ENCODE measurements at regions not wholly inside any gene's neighbourhood (a gene's known extent, or its start where the extent isn't known, plus 50 kb on each side); places are given as distances from the start of the nearest gene placed in this dataset.

DNA sequence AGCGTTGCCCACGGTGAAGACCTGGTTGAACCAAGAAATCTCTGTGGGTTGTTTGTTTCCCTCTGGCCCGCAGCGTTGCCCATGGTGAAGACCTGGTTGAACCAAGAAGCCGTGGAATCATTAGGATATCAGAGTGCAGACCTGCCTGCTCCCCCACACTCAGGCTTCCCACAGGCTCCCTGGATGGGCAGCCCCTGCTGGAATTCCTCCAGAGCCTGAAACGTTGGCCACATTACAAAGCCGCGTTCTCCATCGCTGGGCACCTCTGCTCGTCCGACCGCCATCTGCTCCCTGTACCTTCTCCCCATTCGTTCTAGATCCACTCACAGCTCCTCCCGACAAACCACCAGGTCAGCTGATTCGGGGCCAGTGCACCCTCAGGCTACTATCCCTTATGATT, 266.9 kb upstream of the SHH start:
- Histone ChIP-seq H3K4me3 (no peak overlapping the region), H3K27ac (no peak overlapping the region), H3K9me3 (no peaks in the 10 kb centered on the region), H3K4me2 (no peak overlapping the region), H3K4me1 (no peaks in the 10 kb centered on the region)
- no peak for FAIRE-seq
- 75% methylated on average over 12 of the region's 15 CpGs for WGBS (ENCODE audit: missing lambda C conversion rate)
- CTCF ChIA-PET = no interaction called here
- TF ChIP-seq, protein P1, sequence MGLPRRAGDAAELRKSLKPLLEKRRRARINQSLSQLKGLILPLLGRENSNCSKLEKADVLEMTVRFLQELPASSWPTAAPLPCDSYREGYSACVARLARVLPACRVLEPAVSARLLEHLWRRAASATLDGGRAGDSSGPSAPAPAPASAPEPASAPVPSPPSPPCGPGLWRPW (IDR thresholded peaks at IDR 0.05) = no peak
- TF ChIP-seq POLR2AphosphoS2 (conservative IDR thresholded peaks at IDR 0.05; ENCODE audit: low read length) = no peak
- TF ChIP-seq CBX2 (IDR thresholded peaks at IDR 0.05; ENCODE audit: borderline replicate concordance, low read depth) = no peak
- no peak for TF ChIP-seq KDM1A (IDR thresholded peaks at IDR 0.05; ENCODE audit: low read depth)
- no peak for TF ChIP-seq PHF8 (IDR thresholded peaks at IDR 0.05; ENCODE audit: borderline replicate concordance, low read depth)
- TF ChIP-seq HDAC2 (IDR thresholded peaks at IDR 0.05) = no peak
- TF ChIP-seq JUNB (IDR thresholded peaks at IDR 0.05) = no peak
- TF ChIP-seq, protein P2, sequence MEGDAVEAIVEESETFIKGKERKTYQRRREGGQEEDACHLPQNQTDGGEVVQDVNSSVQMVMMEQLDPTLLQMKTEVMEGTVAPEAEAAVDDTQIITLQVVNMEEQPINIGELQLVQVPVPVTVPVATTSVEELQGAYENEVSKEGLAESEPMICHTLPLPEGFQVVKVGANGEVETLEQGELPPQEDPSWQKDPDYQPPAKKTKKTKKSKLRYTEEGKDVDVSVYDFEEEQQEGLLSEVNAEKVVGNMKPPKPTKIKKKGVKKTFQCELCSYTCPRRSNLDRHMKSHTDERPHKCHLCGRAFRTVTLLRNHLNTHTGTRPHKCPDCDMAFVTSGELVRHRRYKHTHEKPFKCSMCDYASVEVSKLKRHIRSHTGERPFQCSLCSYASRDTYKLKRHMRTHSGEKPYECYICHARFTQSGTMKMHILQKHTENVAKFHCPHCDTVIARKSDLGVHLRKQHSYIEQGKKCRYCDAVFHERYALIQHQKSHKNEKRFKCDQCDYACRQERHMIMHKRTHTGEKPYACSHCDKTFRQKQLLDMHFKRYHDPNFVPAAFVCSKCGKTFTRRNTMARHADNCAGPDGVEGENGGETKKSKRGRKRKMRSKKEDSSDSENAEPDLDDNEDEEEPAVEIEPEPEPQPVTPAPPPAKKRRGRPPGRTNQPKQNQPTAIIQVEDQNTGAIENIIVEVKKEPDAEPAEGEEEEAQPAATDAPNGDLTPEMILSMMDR (IDR thresholded peaks at IDR 0.05) = no peak
- TF ChIP-seq FOSL2 (IDR thresholded peaks at IDR 0.05) = no peak
- TF ChIP-seq FOSL2 (CRISPR knock-in tag; IDR thresholded peaks at IDR 0.05) = no peak
- no peak for TF ChIP-seq RARB (CRISPR knock-in tag; IDR thresholded peaks at IDR 0.05)
- no peak for TF ChIP-seq POLR2A (IDR thresholded peaks at IDR 0.05; ENCODE audit: low read length)
- TF ChIP-seq EHF (CRISPR knock-in tag; IDR thresholded peaks at IDR 0.05) = no peak
- TF ChIP-seq NFE2L2 (conservative IDR thresholded peaks at IDR 0.05; ENCODE audit: low read length) = no peak
- no peak for TF ChIP-seq HOXB13 (CRISPR knock-in tag; IDR thresholded peaks at IDR 0.05; ENCODE audit: low read depth)
- TF ChIP-seq CHD2 (IDR thresholded peaks at IDR 0.05; ENCODE audit: low read length, partially characterized antibody) = no peak
- TF ChIP-seq SREBF2 (IDR thresholded peaks at IDR 0.05) = no peak
- no peak for TF ChIP-seq RAD21 (conservative IDR thresholded peaks at IDR 0.05 in 1 of 2, IDR thresholded peaks at IDR 0.05 in 1 of 2)
- TF ChIP-seq TFCP2L1 (CRISPR knock-in tag; IDR thresholded peaks at IDR 0.05) = no peak
- TF ChIP-seq RFX5 (IDR thresholded peaks at IDR 0.05) = no peak
- TF ChIP-seq ZC3H11A (IDR thresholded peaks at IDR 0.05) = no peak
- POLR2A ChIA-PET = no interaction called here
- no peak for ATAC-seq
- no peak for DNase-seq (ENCODE audit: low read depth in 1 of 2, low spot score in 1 of 2)

DNA sequence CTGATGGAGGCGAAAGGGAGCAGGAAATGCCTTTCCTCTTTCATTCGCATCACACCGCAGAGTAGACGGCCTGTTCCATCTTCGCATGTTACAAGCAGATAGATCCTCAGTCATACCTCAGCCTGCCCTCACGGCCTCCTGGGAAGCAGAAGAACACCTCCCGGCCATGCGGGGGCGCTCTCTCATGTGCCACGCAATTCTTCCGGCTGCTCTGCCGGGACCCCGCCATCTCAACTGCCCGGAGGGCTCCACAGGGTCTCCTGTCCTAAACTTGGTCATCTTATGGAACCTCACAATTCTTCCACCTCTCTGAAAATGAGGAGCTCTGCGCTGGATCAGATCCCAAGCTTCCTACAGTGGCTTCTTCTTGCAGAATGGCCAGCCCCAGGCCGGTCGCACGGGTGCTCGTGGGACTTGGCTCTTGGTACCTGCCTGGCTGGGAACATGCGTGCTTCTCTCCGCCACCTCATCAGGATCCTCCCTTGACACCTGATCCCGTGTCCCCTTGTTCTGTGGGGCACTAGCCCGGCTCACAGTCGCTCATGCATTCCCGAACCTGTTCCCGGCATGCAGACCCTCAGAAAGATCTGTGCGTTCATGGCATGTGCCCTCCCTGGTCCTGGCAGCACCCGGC, 262.8 kb upstream of the SHH start:
- no peak for DNase-seq (ENCODE audit: low read depth in 1 of 2, low spot score in 1 of 2)
- CTCF ChIA-PET = no interaction called here
- H3K4me2 ChIP-seq = no peak overlapping the region
- no peak for ATAC-seq
- no peak for TF ChIP-seq ZC3H11A (IDR thresholded peaks at IDR 0.05)
- TF ChIP-seq HOXA7 (CRISPR knock-in tag; IDR thresholded peaks at IDR 0.05) = no peak
- no peak for TF ChIP-seq CHD2 (IDR thresholded peaks at IDR 0.05; ENCODE audit: low read length, partially characterized antibody)
- TF ChIP-seq, protein P3, sequence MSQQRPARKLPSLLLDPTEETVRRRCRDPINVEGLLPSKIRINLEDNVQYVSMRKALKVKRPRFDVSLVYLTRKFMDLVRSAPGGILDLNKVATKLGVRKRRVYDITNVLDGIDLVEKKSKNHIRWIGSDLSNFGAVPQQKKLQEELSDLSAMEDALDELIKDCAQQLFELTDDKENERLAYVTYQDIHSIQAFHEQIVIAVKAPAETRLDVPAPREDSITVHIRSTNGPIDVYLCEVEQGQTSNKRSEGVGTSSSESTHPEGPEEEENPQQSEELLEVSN (IDR thresholded peaks at IDR 0.05; ENCODE audit: borderline replicate concordance, low read depth) = no peak
- no peak for TF ChIP-seq FOSB (CRISPR knock-in tag; IDR thresholded peaks at IDR 0.05)
- TF ChIP-seq GATA3 (IDR thresholded peaks at IDR 0.05; ENCODE audit: borderline replicate concordance) = no peak
- TF ChIP-seq PHF8 (IDR thresholded peaks at IDR 0.05; ENCODE audit: borderline replicate concordance, low read depth) = no peak
- no peak for TF ChIP-seq MAZ (IDR thresholded peaks at IDR 0.05; ENCODE audit: borderline replicate concordance, low read depth, low read length)
- TF ChIP-seq POLR2A (IDR thresholded peaks at IDR 0.05; ENCODE audit: low read length) = no peak
- no peak for TF ChIP-seq KDM1A (IDR thresholded peaks at IDR 0.05; ENCODE audit: low read depth)
- H3K9me3 ChIP-seq = no peaks in the 10 kb centered on the region
- no peaks in the 10 kb centered on the region for H3K4me1 ChIP-seq
- no peak overlapping the region for H3K27ac ChIP-seq
- FAIRE-seq = no peak
- WGBS (ENCODE audit: missing lambda C conversion rate) = 79% methylated on average over 28 of the region's 28 CpGs
- POLR2A ChIA-PET = no interaction called here
- H3K4me3 ChIP-seq = no peak overlapping the region
